Endothelial cell of umbilical vein (primary cell): ENCODE measurements at regions not wholly inside any gene's neighbourhood (a gene's known extent, or its start where the extent isn't known, plus 50 kb on each side); places are given as distances from the start of the nearest gene placed in this dataset.
"Not testable (repeated sequence)": the region's sequence is repeated elsewhere in the genome, so short reads cannot be mapped to it uniquely, and the experiment has no call there.

Experiments
- EZH2 ChIP-seq: IDR thresholded peaks from 2 replicates; pipeline ENCODE4 v1.6.1; 2012; ENCODE audit warnings: borderline replicate concordance, low read depth, mild to moderate bottlenecking, moderate library complexity, low read length, inconsistent platforms; ENCODE audit not compliant: severe bottlenecking
- FOS ChIP-seq: IDR thresholded peaks from 2 replicates; pipeline ENCODE4 v1.6.1; 2011; ENCODE audit warnings: mild to moderate bottlenecking, low read length, moderate library complexity, borderline replicate concordance; ENCODE audit not compliant: insufficient read depth
- GATA2 ChIP-seq: IDR thresholded peaks from 2 replicates; pipeline ENCODE4 v1.7.0; 2011; ENCODE audit warnings: low read depth, mild to moderate bottlenecking, moderate library complexity, mixed read lengths, low read length; ENCODE audit not compliant: insufficient read length, insufficient read depth
- JUN ChIP-seq: IDR thresholded peaks from 2 replicates; pipeline ENCODE4 v1.6.1; 2011; ENCODE audit warnings: borderline replicate concordance, low read depth; ENCODE audit not compliant: insufficient read length, insufficient read depth
- MYC ChIP-seq: IDR thresholded peaks from one replicate; pipeline ENCODE4 v1.6.1; 2011; ENCODE audit warnings: mild to moderate bottlenecking, low read depth, low read length
- POLR2A ChIP-seq: IDR thresholded peaks from 2 replicates; pipeline ENCODE4 v1.6.1; 2012; ENCODE audit warnings: low read depth, mild to moderate bottlenecking, control low read depth, low read length
- POLR2AphosphoS5 ChIP-seq: IDR thresholded peaks from 2 replicates; pipeline ENCODE4 v1.6.1; 2012; ENCODE audit warnings: low read depth, mild to moderate bottlenecking, control low read depth, low read length, moderate library complexity; ENCODE audit not compliant: insufficient read depth
- TF ChIP-seq, protein P1 (sequence below): IDR thresholded peaks from 2 replicates; pipeline ENCODE4 v1.6.1; 2011; ENCODE audit not compliant: insufficient read depth, insufficient read length
- TF ChIP-seq, protein P2 (sequence below), 2 donors: IDR thresholded peaks; 1 replicate in 1 of 2; 2 replicates in 1 of 2; pipeline ENCODE4 v1.5.1; 2011; ENCODE audit warnings: low read length in 2 of 2, mild to moderate bottlenecking in 2 of 2, moderate library complexity in 2 of 2, control low read depth in 1 of 2, inconsistent platforms in 1 of 2, low read depth in 1 of 2; ENCODE audit not compliant: insufficient read depth in 1 of 2; ENCODE audit errors: extremely low read depth in 1 of 2

DNA sequence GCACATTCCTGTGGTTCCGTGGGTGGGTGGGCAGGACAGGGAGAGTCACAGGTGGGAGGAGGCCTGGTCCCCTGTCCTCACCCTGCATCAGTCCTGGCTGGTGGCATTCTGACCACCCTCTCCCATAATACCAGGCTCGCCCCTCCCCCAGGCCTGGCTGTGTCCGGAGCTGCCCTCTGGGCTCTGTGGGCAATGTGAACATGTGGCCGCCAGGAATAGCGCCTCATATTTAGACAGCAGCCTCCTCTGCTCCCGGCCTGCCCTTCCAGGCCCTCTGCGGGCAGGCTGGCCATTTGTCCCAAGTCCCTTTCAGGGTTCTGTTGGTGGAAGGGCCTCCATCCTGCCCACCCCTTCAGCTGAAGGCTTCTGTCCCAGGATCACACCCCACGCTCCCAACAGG, 4482.2 kb upstream of the TPTE start:
- TF ChIP-seq, protein P1, sequence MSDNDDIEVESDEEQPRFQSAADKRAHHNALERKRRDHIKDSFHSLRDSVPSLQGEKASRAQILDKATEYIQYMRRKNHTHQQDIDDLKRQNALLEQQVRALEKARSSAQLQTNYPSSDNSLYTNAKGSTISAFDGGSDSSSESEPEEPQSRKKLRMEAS, result not testable (repeated sequence)
- TF ChIP-seq, protein P2, sequence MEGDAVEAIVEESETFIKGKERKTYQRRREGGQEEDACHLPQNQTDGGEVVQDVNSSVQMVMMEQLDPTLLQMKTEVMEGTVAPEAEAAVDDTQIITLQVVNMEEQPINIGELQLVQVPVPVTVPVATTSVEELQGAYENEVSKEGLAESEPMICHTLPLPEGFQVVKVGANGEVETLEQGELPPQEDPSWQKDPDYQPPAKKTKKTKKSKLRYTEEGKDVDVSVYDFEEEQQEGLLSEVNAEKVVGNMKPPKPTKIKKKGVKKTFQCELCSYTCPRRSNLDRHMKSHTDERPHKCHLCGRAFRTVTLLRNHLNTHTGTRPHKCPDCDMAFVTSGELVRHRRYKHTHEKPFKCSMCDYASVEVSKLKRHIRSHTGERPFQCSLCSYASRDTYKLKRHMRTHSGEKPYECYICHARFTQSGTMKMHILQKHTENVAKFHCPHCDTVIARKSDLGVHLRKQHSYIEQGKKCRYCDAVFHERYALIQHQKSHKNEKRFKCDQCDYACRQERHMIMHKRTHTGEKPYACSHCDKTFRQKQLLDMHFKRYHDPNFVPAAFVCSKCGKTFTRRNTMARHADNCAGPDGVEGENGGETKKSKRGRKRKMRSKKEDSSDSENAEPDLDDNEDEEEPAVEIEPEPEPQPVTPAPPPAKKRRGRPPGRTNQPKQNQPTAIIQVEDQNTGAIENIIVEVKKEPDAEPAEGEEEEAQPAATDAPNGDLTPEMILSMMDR (IDR thresholded peaks at IDR 0.05; ENCODE audit: extremely low read depth in 1 of 2, insufficient read depth in 1 of 2, low read depth in 1 of 2, low read length in 2 of 2), result not testable (repeated sequence)
- not testable (repeated sequence) for TF ChIP-seq EZH2, POLR2A, POLR2AphosphoS5, JUN, FOS, MYC, GATA2
